Type B pancreatic cell (in vitro differentiated cells): ENCODE measurements at regions not wholly inside any gene's neighbourhood (a gene's known extent, or its start where the extent isn't known, plus 50 kb on each side); places are given as distances from the start of the nearest gene placed in this dataset.

ENCODE experiments used
- DNase-seq: peaks from one replicate; pipeline ENCODE4 v3.0.0; 2021; ENCODE audit warnings: mixed read lengths; ENCODE audit not compliant: unreplicated experiment; ENCODE audit errors: extremely low spot score
- H3K27ac Mint-ChIP-seq: 2 replicates; pipeline ENCODE4 v1.8.0; 2021; ENCODE audit warnings: mild to moderate bottlenecking, mixed read lengths
- H3K27me3 Mint-ChIP-seq: 2 replicates; pipeline ENCODE4 v1.8.0; 2021; ENCODE audit warnings: mixed read lengths
- H3K36me3 Mint-ChIP-seq: 2 replicates; pipeline ENCODE4 v1.8.0; 2021; ENCODE audit warnings: mixed read lengths
- H3K4me1 Mint-ChIP-seq: one replicate; pipeline ENCODE4 v1.8.0; 2021; ENCODE audit warnings: mixed read lengths; ENCODE audit not compliant: unreplicated experiment
- H3K4me3 Mint-ChIP-seq: 2 replicates; pipeline ENCODE4 v1.8.0; 2021; ENCODE audit warnings: mild to moderate bottlenecking, mixed read lengths
- H3K9me3 Mint-ChIP-seq: 2 replicates; pipeline ENCODE4 v1.8.0; 2021; ENCODE audit warnings: mixed read lengths
- TF ChIP-seq, protein P1 (sequence below): fragments of 200-600 bp; sonication (generic); conservative IDR thresholded peaks from 2 replicates; pipeline ENCODE4 v1.5.0; 2021; ENCODE audit warnings: antibody characterized with exemption, mild to moderate bottlenecking

DNA sequence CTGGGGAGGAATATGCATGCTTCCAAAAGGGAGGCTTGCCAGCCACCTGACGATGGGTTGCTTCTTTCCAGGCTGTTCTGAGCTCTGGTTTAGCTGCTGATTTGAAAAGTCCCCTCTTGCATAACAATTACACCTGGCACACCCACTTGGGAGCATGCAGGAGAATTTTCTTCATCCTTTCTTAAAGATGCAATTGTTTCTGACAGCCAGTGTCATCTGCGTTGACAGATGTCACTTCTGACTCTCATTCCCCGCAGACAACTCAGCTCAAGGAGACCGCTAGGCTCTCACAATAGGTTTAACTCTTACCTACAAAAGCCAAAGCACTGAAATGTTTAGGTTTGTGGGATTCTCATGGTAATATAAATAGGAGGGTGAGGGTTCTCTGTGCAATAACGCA, 185.6 kb upstream of the SYNPR start:
- Mint-ChIP-seq H3K4me1 (no peaks in the 10 kb centered on the region), H3K27me3 (peaks cover 25% of the 10 kb centered on the region), H3K9me3 (no peaks in the 10 kb centered on the region), H3K4me3 (no peak overlapping the region), H3K27ac (no peak overlapping the region), H3K36me3 (no peaks in the 10 kb centered on the region)
- TF ChIP-seq, protein P1, sequence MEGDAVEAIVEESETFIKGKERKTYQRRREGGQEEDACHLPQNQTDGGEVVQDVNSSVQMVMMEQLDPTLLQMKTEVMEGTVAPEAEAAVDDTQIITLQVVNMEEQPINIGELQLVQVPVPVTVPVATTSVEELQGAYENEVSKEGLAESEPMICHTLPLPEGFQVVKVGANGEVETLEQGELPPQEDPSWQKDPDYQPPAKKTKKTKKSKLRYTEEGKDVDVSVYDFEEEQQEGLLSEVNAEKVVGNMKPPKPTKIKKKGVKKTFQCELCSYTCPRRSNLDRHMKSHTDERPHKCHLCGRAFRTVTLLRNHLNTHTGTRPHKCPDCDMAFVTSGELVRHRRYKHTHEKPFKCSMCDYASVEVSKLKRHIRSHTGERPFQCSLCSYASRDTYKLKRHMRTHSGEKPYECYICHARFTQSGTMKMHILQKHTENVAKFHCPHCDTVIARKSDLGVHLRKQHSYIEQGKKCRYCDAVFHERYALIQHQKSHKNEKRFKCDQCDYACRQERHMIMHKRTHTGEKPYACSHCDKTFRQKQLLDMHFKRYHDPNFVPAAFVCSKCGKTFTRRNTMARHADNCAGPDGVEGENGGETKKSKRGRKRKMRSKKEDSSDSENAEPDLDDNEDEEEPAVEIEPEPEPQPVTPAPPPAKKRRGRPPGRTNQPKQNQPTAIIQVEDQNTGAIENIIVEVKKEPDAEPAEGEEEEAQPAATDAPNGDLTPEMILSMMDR = no peak
- DNase-seq = no peak

DNA sequence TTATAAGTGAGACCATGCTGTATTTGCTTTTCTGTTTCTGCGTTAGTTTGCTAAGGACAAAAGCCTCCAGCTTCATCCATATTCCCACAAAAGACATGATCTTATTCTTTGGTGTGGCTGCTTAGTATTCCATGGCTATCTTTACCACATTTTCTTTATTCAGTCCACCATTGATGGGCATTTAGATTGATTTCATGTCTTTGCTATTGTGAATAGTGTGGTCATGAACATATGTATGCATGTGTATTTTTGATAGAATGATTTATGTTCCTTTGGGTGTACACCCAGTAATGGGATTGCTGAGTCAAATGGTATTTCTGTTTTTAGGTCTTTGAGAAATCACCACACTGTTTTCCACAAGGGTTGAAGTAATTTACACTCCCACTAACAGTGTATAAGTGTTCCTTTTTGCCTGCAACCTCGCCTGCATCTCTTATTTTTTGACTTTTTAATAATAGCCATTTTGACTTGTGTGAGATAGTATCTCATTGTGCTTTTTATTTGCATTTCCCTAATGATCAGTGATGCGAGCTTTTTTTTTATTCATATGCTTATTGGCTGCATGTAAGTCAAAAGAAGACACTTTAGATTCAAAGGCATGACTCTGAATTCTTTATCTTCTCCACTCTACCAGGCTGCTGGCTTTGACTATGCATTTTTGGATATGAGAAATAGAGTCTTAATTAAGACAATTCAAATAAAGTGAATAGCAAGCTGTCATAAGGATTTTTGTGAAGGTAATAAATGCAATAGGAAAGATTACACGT, 183.3 kb upstream of the SYNPR start:
- no peak overlapping the region for H3K27ac Mint-ChIP-seq
- H3K4me3 Mint-ChIP-seq = no peak overlapping the region
- no peaks in the 10 kb centered on the region for H3K36me3 Mint-ChIP-seq
- H3K4me1 Mint-ChIP-seq = no peaks in the 10 kb centered on the region
- no peak for DNase-seq
- TF ChIP-seq, protein P1 = no peak
- peaks cover 24% of the 10 kb centered on the region for H3K27me3 Mint-ChIP-seq
- H3K9me3 Mint-ChIP-seq = no peaks in the 10 kb centered on the region

DNA sequence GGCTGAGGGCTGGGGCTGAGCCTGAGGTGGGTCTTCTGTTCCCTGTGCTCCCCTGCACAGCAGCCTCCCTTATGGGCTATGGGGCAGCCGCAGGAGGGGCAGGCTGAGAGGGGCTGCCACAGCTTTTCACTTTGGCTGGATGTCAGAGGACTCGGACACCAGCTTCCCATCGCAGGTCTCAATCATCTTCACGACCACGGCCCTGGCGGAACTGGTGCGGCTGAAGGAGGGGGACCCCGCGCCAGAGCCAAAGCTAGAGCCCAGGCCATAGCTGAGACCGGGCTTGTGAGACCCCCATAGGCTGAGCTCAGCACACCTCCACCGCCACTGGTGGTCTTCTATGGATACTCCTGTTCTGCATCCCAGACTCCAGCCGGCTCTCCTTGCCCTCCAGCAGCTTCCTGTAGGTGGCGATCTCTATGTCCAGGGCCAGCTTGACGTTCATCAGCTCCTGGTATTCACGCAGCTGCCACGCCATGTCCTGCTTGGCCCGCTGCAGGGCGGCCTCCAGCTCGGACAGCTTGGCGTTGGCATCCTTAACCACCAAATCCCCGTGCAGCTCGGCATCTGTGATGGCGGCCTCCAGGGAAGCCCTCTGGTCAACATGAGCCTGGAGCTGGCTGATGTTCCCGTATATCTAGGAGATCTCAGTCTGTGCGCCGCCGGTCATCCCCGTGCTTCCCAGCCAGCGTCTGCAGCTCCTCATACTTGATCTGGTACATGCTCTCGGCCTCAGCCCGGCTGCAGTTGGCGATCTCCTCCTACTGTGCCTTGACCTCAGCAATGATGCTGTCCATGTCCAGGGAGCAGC, 181.7 kb upstream of the SYNPR start:
- no peaks in the 10 kb centered on the region for H3K4me1 Mint-ChIP-seq
- H3K27me3 Mint-ChIP-seq = peaks cover 22% of the 10 kb centered on the region
- no peak overlapping the region for H3K4me3 Mint-ChIP-seq
- DNase-seq = no peak
- H3K36me3 Mint-ChIP-seq = no peaks in the 10 kb centered on the region
- no peak overlapping the region for H3K27ac Mint-ChIP-seq
- H3K9me3 Mint-ChIP-seq = no peaks in the 10 kb centered on the region
- TF ChIP-seq, protein P1 = no peak

DNA sequence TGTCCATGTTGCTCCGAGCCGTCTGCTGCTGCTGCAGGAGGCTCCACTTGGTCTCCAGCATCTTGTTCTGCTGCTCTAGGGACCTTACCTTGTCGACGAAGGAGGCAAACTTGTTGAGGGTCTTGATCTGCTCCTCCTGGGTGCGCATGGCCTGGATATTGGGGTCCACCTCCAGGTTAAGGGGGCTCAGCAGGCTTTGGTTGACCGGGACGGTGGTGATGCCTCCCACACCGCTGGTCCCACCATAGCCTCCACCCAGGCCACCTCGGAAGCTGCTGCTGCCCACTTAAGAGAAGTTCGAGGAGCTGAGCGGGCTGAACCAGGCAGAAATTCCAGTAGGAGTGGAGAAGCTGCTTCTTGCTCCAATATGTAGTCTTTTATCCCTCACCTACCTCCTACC, 180.7 kb upstream of the SYNPR start:
- no peaks in the 10 kb centered on the region for H3K9me3 Mint-ChIP-seq
- H3K4me3 Mint-ChIP-seq = no peak overlapping the region
- no peaks in the 10 kb centered on the region for H3K4me1 Mint-ChIP-seq
- H3K36me3 Mint-ChIP-seq = no peaks in the 10 kb centered on the region
- no peak overlapping the region for H3K27ac Mint-ChIP-seq
- DNase-seq = no peak
- H3K27me3 Mint-ChIP-seq = peaks cover 20% of the 10 kb centered on the region
- TF ChIP-seq, protein P1 = no peak

DNA sequence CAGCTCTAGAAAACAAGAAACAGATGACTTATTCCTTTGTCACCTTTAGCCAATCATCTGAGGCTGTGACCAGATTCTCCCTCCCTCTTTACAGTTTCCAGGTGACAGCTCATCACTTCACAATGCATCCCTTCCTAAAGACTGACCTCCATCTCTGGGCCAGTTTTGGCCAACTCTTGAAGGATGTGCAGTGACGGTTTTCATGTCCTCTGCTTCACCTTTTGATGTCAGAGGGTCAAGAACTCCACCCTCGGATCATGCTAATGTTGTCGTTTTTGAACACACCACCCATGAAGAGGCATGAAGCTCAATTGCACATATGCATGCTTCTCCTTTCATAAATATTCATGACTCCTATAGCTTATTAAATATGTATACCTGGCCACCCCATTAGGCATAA, 161.2 kb upstream of the SYNPR start:
- no peak for DNase-seq
- TF ChIP-seq, protein P1 = no peak
- Mint-ChIP-seq H3K9me3 (no peaks in the 10 kb centered on the region), H3K4me1 (no peaks in the 10 kb centered on the region), H3K36me3 (no peaks in the 10 kb centered on the region), H3K27me3 (peaks cover 11% of the 10 kb centered on the region), H3K4me3 (no peak overlapping the region), H3K27ac (no peak overlapping the region)
